GM10248 (cell line): ENCODE measurements at regions not wholly inside any gene's neighbourhood (a gene's known extent, or its start where the extent isn't known, plus 50 kb on each side); places are given as distances from the start of the nearest gene placed in this dataset.

ENCODE experiments used
- CTCF ChIA-PET: fragments of 300-600 bp; sonication (Branson Sonifier 250); formaldehyde crosslinking; extraction: SDS; loops from one replicate; lab custom pipeline; 2021; ENCODE audit warnings: antibody characterized with exemption; lab: Yijun Ruan, JAX
- POLR2A ChIA-PET: fragments of 350-650 bp; sonication (Branson Sonifier 250); formaldehyde crosslinking; extraction: SDS; loops from one replicate; lab custom pipeline; 2020; ENCODE audit warnings: antibody characterized with exemption; lab: Yijun Ruan, JAX
- DNase-seq: peaks from one replicate; pipeline ENCODE4 v3.0.0; 2012; ENCODE audit errors: extremely low spot score
- TF ChIP-seq, protein P1 (sequence below): IDR thresholded peaks from 2 replicates; pipeline ENCODE4 v1.5.1; 2012; ENCODE audit warnings: mild to moderate bottlenecking, low read depth; ENCODE audit errors: extremely low read depth, missing control alignments, control extremely low read depth

DNA sequence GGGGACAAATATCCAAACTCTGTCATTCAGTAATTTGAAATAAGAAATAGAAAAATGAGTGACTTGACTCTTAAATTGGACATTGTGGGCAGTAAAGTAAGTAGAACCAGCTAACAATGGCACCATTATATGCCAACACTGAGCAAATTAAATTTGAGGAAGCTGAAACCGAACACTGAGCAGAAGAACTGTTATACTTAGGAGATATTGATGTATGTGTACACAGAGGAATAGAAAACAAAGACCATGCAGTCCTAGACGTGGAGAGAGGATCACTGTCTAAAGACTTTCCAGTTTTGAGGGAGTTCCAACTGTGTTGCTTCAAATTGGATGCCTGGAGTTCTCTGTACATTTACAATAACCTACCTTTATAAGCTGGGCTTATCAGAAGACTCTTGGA, 427.0 kb upstream of the EYS start:
- DNase-seq: no peak
- ChIA-PET CTCF (no interaction called here), POLR2A (no interaction called here)
- TF ChIP-seq, protein P1, sequence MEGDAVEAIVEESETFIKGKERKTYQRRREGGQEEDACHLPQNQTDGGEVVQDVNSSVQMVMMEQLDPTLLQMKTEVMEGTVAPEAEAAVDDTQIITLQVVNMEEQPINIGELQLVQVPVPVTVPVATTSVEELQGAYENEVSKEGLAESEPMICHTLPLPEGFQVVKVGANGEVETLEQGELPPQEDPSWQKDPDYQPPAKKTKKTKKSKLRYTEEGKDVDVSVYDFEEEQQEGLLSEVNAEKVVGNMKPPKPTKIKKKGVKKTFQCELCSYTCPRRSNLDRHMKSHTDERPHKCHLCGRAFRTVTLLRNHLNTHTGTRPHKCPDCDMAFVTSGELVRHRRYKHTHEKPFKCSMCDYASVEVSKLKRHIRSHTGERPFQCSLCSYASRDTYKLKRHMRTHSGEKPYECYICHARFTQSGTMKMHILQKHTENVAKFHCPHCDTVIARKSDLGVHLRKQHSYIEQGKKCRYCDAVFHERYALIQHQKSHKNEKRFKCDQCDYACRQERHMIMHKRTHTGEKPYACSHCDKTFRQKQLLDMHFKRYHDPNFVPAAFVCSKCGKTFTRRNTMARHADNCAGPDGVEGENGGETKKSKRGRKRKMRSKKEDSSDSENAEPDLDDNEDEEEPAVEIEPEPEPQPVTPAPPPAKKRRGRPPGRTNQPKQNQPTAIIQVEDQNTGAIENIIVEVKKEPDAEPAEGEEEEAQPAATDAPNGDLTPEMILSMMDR: no peak

DNA sequence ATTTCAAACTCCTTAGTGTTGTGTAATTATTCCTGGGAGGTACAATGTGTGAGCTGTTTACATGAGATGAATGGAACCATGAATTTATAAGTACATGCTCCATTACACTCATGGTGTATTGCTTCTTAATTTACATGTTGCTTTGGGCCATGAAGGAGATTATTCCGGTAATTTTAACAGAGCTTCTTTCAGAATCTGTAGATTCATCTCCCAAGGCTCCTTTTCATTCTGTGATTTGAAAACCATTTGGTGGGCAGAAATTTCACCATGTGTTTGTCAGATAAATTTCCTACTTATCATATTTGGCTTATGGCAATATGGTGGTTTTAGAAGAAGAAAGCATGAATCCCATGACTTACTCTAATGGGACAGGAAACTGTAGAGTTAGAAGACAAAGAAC, 421.6 kb upstream of the EYS start:
- TF ChIP-seq, protein P1: no peak
- no peak for DNase-seq
- POLR2A ChIA-PET: no interaction called here
- CTCF ChIA-PET: no interaction called here

DNA sequence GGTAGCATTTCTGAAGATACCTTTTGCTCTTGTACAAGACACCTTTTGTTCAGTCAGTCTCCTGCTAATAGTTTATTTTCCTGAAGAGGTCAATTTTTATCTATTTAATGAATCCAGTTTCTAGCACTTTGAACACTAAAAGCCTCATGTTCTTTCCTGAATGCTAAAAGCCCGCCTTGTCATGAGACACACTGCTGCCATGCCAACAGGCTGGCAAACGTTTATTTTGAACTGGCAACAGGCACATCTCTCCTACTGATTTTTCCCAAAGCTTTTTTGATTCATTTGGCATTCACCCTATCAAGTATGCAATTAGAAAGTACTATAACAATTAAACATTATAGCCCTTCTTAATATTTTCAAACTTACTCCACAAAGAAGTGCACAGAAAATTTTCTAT, 421.2 kb upstream of the EYS start:
- TF ChIP-seq, protein P1: no peak
- POLR2A ChIA-PET: no interaction called here
- CTCF ChIA-PET: no interaction called here
- DNase-seq: no peak

DNA sequence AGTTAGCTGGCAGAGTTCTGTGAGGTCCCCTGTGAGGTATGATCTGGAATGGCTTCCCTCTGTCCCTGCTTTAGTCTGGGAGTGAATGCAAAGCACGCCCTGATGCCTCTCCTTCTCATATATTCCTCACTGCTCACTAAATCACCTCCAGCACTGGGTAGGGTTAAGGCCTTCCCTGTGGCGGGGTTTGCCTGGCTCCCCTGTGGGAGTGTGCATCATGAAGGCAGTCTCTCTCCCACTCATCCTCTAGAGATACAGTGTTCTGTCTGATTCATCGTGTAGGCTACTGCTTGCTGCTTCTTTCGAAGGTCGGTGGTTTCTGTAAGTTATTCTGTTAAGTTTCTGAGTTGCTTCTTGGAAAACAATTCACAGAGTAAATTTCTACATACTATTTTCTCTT, 420.0 kb upstream of the EYS start:
- ChIA-PET POLR2A (no interaction called here), CTCF (interaction anchor here (1.4 kb wide), 1 partner anchor 13 kb away, joined by 3 read pairs; no protein-coding TSS in a partner anchor)
- DNase-seq: no peak
- TF ChIP-seq, protein P1: no peak

DNA sequence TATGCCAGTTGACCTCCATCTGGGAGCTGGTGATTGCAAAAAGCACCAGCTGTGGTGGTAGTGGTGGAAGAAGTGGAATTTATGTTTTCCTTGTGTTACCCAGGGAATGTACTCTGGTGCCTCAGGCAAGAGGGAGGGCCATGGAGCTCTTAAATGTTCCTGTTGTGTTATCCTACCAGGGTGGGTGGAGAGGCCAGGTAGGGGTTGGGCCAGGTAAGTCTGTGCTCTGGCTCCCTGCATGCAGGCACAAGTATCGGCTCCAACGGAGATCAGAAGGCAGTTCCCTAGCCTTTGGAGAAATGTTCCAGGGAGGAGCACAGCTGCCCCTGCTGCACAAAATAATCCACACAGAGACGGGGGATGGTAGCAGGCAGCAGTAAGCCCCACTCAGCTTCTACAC, 419.3 kb upstream of the EYS start:
- no peak for DNase-seq
- TF ChIP-seq, protein P1: no peak
- ChIA-PET POLR2A (no interaction called here), CTCF (interaction anchor here (1.4 kb wide), 1 partner anchor 13 kb away, joined by 3 read pairs; no protein-coding TSS in a partner anchor)

DNA sequence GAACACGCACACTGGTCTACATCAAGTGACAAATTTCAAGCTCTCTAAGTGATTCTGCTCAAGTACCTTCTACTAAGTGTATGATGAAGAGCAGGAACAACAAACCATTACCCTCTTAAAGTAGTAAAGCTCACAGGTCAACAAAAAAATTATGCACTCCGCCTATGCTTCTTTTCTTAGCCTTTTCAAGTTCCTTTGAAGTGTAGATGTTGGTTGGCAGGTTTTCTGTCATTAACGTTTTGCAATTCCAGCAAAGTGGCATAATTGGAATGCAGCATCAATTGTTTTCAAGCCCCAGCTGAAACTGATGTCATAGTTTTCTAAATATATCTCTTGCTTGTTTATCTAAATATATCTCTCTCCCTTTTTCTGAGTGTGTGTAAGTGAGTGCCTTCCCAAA, 396.9 kb upstream of the EYS start:
- TF ChIP-seq, protein P1: no peak
- ChIA-PET POLR2A (no interaction called here), CTCF (no interaction called here)
- DNase-seq: no peak

DNA sequence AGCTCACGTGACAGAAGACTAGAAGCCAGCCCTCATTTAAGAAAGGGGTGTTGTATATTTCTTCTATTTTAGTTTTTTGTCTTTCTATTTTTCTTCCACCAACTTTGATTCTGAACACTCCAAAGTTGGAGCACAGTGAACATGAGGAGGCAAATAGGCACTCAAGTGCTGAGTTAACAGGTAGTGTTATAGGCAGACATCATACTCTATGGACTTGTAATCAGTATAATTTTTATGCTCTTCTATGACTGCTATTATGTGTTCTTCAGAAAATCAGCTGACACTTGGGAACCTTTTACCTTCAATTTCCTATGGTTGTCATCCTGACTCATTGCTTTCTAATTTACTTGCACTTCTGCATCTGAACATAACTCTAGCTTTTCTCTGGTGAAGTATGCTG, 396.3 kb upstream of the EYS start:
- TF ChIP-seq, protein P1: no peak
- no peak for DNase-seq
- CTCF ChIA-PET: no interaction called here
- POLR2A ChIA-PET: no interaction called here
